ENCODE measurements at regions not wholly inside any gene's neighbourhood (a gene's known extent, or its start where the extent isn't known, plus 50 kb on each side); places are given as distances from the start of the nearest gene placed in this dataset.
A peak's percentile ranks its signal among the peaks of the same experiment; 100 is the strongest.
"Not testable (repeated sequence)": the region's sequence is repeated elsewhere in the genome, so short reads cannot be mapped to it uniquely, and the experiment has no call there.

DNA sequence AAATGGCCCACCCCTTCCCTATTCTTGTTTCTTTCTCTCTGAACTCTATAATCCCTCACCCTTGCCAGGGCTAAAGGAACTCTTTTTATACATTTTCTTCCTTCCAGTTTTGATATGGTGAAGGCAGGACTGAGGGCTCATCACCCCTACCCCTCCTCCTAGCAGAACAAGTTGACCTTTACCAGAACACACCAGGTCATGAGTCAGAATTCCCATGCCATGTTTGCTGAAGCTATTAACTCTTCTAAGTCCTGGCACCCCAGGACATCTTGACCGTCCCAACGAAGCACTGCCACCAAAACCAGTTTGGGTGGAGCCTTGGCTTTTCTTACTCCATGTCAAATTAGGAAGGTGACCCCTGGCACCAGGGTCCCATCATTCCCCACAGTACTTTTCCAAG, 57.5 kb upstream of the DYNLT3 start:
- no peak for FAIRE-seq

DNA sequence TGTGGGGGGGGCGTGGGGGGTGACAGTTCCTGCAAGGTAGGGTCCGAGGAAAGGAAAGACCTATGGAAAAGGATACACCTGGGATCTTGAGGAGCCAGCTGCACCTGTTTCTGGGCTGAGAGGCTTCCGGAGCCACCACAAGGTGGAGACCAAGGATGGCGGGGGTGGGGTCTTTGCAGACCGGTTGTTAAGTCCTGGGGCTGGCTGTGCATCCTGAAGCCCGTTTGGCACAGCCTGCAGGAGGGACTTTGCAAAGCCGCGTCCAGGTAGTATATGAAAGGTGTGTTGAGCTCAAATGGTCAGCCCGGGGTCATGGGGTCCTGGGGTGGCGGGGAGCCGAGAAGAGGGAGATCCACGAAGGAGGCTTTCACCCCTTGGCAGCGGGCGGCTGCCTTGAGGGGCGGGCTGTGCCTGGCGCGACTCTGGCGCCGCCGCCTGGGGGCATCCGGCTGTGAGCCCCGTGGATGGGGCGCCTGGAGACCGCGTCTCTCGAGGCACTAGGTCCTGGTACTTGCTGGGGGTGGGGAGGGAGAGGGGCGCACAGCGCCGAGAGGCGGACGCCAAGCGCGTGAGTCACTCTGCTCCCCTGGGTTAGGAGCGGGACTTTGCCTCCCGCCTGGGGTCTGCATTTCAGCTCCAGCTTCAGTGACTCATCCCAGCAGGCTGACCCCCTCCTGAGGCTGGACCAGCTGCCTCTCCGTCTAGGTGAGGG, 58.2 kb upstream of the DYNLT3 start:
- FAIRE-seq: no peak

DNA sequence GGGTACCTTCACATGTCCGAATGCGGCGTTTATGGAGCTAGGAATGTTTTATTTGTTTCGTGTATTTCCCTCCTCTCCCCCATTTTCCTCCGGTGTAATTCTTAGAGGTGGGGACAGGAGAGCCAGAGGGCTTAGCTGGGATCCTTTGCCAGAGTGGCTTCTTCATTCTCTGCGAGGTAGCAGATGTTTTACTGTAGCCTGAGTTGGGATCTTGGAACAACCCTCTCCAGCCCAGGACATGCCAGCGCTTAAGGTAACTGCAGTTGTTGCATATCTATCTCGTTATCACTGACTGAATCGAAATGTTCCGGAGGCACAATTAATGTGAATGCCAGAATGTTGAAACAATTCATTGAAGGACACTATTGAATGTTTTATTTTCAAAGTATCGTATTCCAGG, 59.0 kb upstream of the DYNLT3 start:
- FAIRE-seq: no peak

DNA sequence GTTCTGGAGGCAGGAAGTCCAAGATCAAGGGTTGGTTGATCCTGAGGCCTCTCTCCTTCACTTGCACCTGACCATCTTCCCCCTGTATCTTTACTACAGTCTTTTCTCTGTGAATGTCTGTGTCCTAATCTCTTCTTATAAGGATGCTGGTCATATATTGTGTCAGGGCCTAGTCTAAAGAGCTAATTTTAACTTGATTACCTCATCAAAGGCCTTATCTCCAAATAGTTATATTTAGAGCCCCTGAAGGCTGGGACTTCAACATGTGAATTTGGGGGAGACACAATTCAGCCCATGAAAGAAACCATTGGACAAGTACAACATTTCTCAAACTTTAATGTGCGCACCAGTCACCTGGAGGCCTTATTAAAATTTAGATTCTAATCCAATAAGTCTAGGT, 62.8 kb upstream of the DYNLT3 start:
- no peak for FAIRE-seq

DNA sequence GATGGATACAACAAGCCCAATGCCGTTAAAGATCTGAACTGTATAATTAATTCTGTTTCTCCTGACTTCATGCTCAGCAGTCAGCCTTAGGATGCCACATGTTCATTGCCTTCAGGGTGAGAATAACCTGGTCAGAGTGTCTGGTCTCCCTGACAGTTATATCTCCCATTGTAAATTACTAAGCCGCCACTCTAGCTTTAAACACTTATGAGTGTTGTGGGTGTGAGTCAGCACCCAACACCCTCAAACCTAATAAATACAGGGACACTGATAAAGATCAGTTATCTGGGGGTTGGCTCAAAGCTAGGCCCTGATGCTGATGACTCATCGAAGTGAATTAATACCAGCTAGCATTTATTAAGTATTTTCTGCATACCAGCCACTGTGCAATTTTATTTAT, 64.9 kb upstream of the DYNLT3 start:
- FAIRE-seq: no peak

DNA sequence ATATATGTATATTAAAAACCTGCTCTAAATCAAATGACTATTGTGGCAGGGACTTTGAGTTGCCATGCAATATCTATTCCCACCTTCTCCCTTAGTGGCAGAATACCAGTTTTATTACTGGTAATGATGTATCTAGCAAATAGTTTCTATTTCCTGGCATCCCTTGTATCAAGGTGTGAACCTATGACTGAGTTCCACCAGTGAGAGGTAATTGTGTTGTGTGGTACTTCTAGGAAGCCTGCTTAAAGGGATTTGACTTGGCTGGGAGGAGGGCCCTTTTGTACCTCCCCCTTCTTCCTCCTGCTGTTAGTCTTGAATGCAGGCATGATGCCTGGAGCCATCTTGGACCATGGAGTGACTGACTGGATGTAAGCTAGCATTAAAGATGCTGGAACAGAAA, 65.4 kb upstream of the DYNLT3 start:
- FAIRE-seq: no peak

DNA sequence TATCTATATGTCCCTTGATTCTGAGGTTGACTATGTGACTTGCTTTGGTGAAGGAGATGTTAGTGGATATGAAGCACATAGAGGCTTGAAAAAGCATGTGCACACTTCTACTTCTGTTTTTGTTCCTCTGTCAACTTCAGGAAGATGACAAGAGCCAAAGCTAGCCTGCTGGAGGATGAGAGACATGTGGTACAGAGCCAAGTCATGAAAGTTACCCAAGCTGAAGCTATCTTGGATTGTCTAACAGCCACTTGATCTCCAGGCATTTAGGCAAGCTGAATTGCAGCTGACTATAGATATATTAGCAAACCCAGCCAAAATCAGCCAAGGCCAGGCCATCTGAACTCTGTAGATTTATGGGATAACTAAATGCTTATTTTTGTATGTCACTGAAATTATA, 70.8 kb upstream of the DYNLT3 start:
- FAIRE-seq: no peak

DNA sequence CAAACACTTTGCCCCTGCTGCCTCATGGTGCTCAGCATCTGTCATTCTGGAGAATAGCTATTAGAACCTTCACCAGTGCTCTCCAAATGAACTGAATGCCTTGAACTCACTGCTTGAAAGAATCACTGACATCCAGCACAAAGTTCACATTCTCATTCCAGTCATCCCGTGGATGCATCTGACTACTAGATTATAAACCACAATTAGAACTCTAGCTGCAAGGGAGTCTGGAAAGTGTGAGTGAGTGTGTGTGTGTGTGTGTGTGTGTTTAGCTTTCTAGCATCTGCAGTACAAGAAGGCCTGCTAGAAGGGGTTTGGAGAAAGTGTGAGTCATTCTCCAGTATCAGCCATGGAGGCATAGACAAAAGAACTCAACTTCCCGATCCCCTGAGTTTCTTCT, 71.3 kb upstream of the DYNLT3 start:
- no peak for FAIRE-seq

DNA sequence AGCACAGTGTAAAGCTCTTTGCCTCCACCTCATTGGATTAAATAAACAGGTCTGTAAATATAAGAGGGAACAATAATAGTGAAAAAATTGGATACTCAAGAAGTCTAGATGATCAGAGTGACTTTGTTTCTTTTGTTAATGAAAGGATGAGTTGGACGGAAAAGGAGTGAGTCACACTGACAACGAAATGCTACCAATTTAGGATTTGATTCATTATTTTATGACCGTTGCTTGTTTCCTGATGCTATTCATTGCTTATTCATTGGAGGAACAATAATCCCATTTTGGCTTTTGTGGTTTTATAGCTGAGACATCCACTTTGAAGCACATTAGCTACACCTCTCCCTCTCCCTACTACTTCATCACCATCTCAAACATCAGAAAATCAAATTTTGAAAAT, 74.4 kb upstream of the DYNLT3 start:
- no peak for FAIRE-seq

DNA sequence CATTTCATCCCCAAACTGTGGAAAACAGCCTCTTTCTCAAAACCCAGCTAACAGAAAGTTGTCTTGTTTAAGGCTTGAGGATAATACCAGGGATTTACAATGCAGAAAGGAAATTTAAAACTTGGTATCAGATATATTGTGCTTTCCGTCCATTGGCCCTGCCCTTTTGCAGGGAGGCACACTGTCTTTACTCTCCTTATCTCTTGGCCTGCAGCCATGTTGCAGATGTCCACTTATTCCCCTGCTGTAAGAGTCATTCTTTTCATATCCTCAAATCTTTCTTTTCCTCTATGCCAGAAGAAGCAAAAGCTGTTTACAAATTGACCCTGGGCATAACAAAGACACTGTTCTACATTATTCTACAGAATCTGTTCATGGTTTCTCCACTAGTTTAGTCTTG, 75.6 kb upstream of the DYNLT3 start:
- no peak for FAIRE-seq

DNA sequence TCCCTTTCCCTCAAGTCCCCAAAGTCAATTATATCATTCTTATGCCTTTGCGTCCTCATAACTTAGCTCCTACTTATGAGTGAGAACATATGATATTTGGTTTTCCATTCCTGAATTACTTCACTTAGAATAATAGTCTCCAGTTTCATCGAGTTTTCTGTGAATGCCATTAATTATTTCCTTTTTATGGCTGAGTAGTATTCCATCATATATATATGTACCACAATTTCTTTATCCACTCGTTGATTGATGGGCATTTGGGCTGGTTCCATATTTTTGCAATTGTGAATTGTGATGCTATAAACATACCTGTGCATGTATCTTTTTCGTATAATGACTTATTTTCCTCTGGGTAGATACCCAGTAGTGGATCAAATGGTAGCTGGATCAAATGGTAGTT, 78.4 kb upstream of the DYNLT3 start:
- FAIRE-seq: not testable (repeated sequence)

DNA sequence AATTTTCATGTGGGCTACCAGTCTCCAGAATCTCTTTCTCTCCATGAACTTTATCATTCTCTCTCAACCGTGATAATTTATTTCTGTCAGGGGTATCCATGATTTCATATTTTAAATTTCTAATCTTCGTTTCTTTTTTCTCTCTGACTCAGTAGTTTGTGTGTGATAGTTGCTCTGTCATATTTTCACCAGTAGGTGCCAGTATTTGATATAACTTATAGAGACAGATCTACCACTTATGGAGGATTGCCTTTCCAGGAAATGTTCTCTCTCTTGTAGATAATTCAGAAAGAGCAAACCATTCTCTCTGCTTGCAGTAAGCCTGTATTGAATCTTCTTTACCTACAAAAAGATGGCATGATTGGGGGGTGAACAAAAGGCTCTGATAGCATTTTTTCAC, 79.3 kb upstream of the DYNLT3 start:
- FAIRE-seq: peak; percentile 39

DNA sequence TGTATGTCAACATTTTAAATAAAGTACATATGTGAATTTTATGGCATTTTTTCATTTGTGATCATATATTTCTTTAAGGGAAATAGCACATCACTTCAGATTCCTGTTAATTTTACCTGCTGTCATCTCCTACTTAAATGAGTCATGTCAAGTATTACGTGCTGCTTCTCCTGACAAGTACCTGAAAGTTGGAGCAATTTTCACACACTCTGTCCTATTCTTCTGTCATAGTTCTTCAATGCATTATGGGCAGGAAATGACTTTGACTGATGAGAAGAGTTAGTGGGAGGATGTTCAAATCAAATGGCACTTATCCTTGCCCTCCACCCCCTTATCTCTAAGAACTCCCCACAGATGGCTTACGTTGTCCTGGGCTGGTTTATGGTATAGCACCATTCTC, 64.2 kb upstream of the SYTL5 start:
- no peak for FAIRE-seq

DNA sequence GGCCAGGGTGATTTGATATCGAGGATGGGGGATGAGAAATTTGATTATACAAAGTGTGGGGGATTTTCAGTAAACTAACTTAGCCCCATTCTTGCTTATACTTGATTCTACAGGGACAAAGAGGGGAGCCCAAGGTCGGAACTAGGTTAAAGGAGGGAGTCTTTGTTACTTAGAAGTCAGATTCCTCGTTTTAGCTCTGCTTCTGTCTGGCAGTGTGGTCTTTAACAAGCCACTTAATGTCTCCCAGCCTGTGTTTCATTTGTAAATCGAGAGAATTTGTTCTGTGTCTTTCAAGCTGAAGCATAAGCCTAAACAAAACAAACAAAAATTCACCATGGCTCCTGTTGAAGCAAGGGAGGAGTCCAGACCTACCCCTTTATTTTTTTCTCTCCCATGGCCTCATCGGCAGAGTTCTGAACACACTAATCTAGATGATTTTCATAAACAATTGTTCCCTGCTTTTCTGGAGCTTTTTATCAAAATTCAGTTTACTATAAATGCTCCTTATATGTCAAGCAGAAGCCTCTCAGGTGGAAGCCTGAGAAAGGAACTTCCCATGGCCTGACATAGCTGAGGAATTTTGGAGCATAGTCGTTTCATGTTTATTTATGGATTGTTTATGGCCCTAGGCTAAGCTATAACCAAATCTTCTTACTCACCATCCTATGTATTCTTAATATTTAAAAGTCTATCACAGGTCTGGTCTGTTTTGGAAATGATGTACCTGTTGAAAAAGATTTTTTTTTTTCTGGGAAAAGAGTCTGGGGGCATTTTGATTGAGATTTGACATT, 62.6 kb upstream of the SYTL5 start:
- FAIRE-seq: no peak

DNA sequence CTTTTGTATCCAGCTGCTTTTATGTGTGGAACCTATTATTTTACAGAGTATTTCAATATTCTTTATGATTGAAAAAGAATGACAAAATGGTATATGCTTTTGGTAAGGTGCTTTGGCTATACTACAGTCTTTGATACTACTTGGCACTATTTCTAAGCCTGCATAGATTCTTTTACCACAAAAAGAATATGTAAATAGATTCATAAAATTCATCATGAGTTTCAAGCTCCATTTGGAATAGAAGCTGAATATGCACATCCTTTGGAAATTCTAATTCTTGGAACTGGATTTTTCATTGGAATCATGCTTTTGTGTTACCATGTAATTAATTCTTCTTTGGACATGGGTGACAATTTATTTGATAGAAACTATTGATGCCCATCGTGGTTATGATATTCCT, 60.2 kb upstream of the SYTL5 start:
- no peak for FAIRE-seq

DNA sequence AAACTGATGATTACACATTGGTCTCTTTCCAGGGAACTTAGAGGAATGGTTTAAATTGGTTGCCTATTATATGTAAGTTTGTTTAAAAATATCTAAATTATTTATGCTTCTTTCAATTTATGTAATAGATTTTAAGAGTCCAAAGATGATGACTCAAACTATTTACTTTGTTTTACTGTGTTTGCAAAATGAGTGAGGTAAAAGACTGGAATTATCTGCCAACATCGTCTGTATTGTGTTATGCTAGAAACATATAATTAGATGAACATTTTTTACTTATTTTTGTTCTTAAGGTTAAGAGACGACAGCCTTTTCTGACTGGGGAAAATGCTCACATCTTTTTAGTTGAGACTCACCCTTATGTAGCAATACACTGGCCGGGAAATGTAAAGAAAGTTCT, 51.1 kb upstream of the SYTL5 start:
- FAIRE-seq: no peak

DNA sequence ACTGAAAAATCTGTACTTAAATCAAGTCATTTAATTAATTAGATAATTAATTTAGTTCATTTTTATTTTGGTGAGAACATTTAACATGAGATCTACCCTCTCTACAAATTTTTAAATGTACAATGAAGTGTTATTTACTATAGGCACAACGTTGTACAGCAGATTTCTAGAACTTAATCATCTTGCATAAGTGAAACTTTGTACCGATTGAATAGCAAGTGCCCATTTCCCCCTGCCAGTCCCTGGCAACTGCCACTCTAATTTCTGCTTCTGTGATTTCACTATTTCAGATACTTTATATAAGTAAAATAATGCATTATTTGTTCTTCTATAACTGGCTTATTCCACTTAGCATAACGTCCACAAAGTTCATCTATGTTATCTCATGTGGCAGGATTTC, 50.1 kb upstream of the SYTL5 start:
- no peak for FAIRE-seq
